GDM1 (cell line): ENCODE measurements at regions not wholly inside any gene's neighbourhood (a gene's known extent, or its start where the extent isn't known, plus 50 kb on each side); places are given as distances from the start of the nearest gene placed in this dataset.

Experiments used
- DNase-seq: peaks from one replicate; lab custom pipeline; 2025; lab: John Stamatoyannopoulos, UW

DNA sequence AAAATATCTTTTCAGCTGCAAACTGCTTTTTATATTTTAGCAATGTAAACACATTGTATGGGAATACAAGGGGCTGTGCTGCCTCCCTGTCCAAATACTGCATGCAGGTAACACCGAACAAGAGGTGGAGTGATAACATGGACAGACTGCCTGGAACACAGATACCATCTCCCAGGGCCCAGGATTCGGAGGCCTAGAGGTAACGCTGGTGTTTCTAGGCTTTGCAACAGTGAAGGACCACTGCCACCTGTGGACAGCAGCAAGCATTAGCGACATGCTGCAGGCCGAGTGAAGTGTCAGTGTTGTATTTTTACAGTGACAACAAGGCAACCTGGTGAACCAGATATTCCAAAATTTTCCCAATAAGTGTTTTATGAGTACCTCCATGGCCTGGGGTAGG is 379.1 kb downstream of the DMRT2 start:
- DNase-seq: no peak

DNA sequence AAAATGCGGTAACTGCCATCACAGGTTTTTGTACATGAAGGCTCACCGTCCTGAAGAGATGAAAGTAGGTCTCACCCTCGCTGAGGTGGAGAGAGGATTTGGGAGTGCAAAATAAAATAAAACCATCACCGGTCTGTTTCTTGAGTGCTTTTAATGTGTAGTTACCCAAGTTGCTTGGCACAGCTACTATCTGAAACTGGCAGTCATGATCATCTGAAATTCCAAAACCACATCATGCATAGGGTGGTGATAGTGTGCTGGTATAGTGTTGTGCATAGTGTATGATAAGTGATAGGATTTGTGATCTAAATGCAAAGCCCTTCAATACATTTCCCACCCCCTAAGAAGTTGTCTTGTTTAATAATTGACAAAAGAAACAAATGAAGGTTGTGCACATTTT is 381.3 kb downstream of the DMRT2 start:
- DNase-seq: no peak

DNA sequence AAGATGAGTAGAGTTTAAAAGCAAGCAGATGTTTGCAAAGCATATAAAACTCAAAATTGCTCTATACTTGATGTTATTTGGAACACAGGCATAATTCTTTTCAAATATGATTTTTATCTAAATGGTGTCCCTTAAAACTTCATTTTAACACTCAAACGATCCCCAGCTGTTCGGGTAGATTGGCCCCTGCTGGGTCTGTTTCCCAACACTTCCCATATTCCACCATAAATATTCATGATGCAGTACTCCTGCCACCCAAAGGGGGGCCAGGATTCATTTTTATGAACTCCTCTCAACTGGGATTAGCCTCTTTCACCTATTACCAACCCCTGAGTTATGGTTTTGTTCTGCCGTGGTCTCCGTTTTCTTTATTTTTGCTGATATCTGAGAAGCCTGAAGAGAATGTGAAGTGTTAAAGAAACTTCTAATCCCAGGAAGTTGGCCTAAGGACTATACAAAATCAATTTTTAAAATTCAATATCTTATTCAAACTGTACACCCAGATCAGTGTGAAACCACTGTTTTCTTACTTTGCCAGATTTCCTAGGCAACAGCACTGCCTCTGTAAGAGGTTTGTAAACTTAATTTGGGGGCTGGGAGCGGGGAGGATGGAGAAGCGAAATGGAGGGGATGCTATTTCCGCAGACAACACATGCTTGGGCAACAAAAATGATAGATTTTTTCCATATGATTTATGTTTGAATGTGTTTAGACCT is 384.1 kb downstream of the DMRT2 start:
- DNase-seq: no peak

DNA sequence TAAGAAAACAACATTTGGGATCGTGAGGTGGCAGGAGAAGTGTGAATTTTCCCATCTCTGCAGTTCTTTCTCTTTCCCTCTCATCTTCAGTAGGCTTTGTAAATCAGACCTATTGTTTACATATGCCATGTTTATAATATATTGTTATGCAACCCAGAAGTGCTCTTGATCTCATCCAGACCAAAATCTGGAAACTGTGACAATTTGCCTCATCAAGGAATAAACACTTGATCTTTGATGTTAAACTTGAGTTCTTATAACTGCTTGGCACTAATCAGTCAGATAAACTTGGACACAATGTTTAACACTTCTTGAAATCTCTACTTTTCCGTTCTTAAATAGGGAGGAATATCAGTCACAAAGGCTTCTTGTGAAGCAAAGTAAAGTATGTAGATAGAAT is 384.7 kb downstream of the DMRT2 start:
- no peak for DNase-seq

GRCh38 chr9:1440256-1440655 is 390.1 kb downstream of the DMRT2 start:
- DNase-seq: no peak

DNA sequence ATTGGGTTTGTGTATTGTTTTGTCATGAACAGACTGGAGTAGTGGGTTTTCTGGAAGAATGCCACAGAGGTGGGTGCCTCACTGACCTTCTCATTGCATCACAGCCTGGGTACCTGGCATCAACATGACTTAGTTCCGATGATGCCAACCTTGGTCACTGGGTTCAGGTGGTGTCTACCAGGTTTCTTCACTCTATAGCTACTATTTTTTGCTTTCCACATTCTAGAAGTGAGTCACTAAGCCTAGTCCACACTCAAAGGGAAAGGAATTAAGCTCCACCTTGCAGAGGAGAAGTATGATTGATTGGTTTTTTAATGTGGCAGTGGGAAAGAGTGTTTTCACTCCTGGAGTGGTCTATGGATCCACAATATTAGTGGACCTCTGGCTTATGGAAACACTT is 391.9 kb downstream of the DMRT2 start:
- no peak for DNase-seq

GRCh38 chr9:1443450-1443849 is 393.3 kb downstream of the DMRT2 start:
- no peak for DNase-seq

GRCh38 chr9:1446671-1447070 is 396.5 kb downstream of the DMRT2 start:
- no peak for DNase-seq

GRCh38 chr9:1453636-1454035 is 403.5 kb downstream of the DMRT2 start:
- no peak for DNase-seq

DNA sequence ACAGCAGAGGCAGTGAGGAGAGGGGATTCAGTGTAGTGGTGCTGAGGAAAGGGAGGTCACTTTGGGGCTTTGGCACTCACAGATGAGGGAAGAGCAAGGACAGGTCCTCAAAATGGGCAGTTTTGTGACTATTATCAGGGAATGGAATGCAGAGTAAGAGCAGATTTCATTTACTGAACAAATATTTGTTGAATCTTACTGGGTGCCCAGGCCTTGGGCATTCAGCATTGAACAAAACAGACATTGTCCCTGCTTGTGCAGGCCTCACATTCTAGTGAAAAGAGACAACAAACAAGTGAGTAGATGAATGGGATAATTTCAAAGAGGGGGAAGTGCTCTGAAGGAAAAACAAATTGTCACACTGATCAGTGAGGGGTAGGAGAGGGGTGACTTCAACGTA is 404.1 kb downstream of the DMRT2 start:
- no peak for DNase-seq

GRCh38 chr9:1454616-1455347 is 404.6 kb downstream of the DMRT2 start:
- no peak for DNase-seq

GRCh38 chr9:1455766-1456165 is 405.6 kb downstream of the DMRT2 start:
- no peak for DNase-seq

DNA sequence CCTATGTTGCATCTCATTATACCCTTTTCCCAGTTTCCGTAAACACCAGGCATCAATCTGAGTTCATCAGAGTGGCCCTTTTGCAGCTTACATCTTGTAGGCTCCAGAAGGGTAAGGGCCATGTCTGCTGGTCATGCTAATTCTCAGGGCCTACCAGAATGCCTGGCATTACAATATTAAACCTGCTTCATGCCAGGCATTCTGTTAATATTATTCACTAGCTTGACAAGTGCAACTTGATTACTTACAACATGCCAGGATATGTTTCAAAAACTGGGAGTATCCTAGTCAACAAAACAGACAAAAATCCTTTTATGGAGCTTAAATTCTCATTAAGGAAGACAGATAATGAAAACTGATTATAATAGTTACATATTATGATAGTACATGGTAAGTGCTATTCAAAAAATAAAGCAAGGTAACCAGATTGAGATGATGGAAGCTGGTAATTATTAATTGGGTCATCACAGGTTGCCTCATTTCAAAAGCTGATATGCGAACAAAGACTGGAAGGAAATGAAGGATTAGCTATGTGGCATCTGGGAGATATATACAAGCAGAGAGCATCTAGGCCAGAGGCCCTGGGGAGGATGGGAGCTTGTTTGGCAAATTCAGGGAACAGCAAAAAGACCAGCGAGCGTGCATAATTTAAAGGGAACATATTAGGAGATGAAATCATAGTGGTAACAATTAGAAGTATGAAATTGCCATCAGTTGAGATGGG is 406.3 kb downstream of the DMRT2 start:
- no peak for DNase-seq

DNA sequence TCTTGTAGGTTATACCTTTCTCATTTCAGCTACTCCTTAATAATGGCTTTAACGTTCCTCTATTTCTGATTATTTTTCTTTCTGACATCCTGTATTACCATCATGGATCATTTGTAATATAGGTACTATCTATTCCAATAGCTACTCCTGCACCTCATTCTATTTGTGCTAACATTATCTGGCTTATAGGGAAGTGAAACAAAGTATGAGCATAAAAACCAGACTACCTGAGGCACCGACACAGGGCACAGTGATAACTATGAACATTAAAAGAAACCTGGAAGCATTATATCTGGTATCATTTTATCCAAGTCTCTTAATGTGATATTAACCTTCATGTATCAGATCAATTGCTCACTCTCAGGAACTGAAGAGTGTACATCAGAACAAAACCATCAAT is 407.3 kb downstream of the DMRT2 start:
- DNase-seq: no peak

- no peak for DNase-seq
Measured at GRCh38 chr9:1458503-1458902, 408.3 kb downstream of the DMRT2 start.

- DNase-seq: no peak
Measured at GRCh38 chr9:1460143-1460769, 410.1 kb downstream of the DMRT2 start.

DNA sequence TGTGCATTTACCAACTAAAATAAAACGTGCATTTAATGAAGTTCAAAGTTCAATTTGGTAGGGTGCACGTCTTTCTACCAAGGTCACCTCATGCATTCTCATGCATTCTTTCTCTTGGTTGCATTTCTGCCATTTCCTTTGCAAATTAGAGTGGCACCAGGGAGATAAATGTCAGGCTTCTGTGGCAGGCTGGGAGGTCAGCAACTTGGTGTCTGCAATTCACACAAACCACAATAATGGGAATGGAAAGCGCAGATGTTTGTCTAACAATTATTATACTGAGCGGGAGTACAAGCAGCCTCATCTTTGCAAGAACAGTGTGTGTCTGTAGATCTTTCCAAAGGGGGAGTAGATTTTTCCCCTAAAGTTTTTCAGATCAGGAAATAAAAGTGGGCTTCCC is 411.7 kb downstream of the DMRT2 start:
- DNase-seq: no peak

- DNase-seq: no peak
Measured at GRCh38 chr9:1462626-1463308, 412.6 kb downstream of the DMRT2 start.

GRCh38 chr9:1469996-1470395 is 419.8 kb downstream of the DMRT2 start:
- DNase-seq: no peak

DNA sequence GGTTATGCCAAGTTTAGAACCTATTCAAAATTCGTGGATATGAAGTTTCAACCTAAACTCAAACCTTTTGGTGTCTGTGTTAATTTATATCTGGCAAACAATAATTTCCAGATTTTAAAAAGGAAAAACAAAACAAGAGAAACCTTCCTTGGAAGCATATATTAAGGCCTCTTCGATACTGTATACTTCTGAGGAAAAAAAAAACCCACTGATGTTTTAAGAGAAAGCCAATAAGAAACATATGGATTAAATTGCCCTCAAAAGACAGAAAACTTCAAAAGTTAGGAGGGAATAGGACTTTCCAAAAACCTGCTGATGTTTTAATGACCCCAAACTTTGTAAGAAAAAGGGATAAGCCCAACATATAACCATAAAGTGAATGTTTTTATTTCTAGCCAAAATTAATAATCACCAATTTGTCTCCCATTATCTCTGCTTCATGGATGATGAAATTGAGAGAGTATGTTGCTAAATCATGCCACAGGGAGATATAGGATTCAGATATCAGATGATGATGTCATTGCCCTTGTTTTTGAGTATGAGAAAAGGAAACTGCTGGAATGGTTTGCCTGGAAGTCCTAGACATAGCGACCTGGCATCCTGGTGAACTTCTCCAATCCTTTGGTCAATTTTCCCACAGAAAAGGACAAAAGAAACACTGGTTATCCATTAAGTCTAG is 423.9 kb downstream of the DMRT2 start:
- DNase-seq: no peak

DNA sequence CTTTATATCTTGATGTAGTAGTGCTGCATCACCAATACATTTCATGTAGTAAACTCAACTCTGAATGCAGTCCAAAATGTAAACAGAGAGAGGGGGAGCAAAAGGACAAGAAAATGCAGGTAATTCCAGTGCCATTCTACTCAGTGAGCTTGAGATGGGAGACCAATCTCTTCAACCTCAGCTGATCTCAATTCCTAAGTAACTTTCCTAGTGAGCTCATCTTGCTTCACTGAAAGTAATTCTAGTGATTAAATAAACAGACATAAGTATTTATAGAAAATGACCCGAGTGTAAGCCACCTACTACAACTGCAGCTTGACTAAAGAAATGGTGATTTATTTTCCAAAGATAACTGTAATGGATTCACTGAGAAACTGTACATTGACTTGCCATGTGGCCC is 424.5 kb downstream of the DMRT2 start:
- DNase-seq: no peak
